K562 (cell line): ENCODE measurements at regions not wholly inside any gene's neighbourhood (a gene's known extent, or its start where the extent isn't known, plus 50 kb on each side); places are given as distances from the start of the nearest gene placed in this dataset.

Experiments
- BCL6 ChIP-seq: fragments of 250-450 bp; sonication (Bioruptor Pico); IDR thresholded peaks from 2 replicates; pipeline ENCODE4 v1.4.0; 2020
- CHD1 ChIP-seq: fragments of 200-600 bp; sonication (generic); IDR thresholded peaks from one replicate; pipeline ENCODE4 v1.6.1; 2012; ENCODE audit warnings: mild to moderate bottlenecking, moderate library complexity, low read length, inconsistent platforms
- DPF2 ChIP-seq: fragments of 450-650 bp; IDR thresholded peaks from 2 replicates; pipeline ENCODE4 v1.6.1; 2016
- FOSL1 ChIP-seq: fragments of 200-800 bp; sonication (Bioruptor generic); conservative IDR thresholded peaks from 2 replicates; pipeline ENCODE4 v1.6.1; 2016; ENCODE audit warnings: missing genetic modification characterization, missing compliant biosample characterization
- FOXP1 ChIP-seq: sonication (generic); formaldehyde crosslinking; IDR thresholded peaks from 2 replicates; pipeline ENCODE4 v1.8.0; 2022; ENCODE audit warnings: mild to moderate bottlenecking, missing genetic modification reagents
- ID3 ChIP-seq, 2 experiments: fragments of 250-450 bp in 1 of 2; fragments of 450-650 bp in 1 of 2; sonication (Bioruptor Pico) in 1 of 2; IDR thresholded peaks; 2 replicates each; pipeline versions ENCODE4 v1.6.1 to v1.8.0; 2016 to 2021; ENCODE audit warnings: mild to moderate bottlenecking in 2 of 2, moderate library complexity in 2 of 2, missing compliant biosample characterization in 1 of 2, missing genetic modification characterization in 1 of 2
- KLF10 ChIP-seq: fragments of 250-450 bp; sonication (Bioruptor Pico); IDR thresholded peaks from 2 replicates; pipeline ENCODE4 v1.6.1; 2021; ENCODE audit warnings: matching md5 sums
- MAFF ChIP-seq: IDR thresholded peaks from 2 replicates; pipeline ENCODE4 v1.6.1; 2012; ENCODE audit warnings: low read length, improper control_type of control experiment
- NR2C2 ChIP-seq, 2 experiments: fragments of 200-800 bp in 1 of 2; sonication (Bioruptor generic) in 1 of 2; sonication (generic) in 1 of 2; formaldehyde crosslinking in 1 of 2; IDR thresholded peaks; 2 replicates each; pipeline versions ENCODE4 v1.6.1 to v1.8.0; 2016 to 2022; ENCODE audit warnings: mild to moderate bottlenecking in 1 of 2, missing compliant biosample characterization in 1 of 2, missing genetic modification characterization in 1 of 2, missing genetic modification reagents in 1 of 2
- NR3C1 ChIP-seq: sonication (generic); formaldehyde crosslinking; IDR thresholded peaks from 2 replicates; pipeline ENCODE4 v1.8.1; 2022; ENCODE audit warnings: missing genetic modification reagents
- NRF1 ChIP-seq, 2 experiments: fragments of 450-650 bp; IDR thresholded peaks in 1 of 2; conservative IDR thresholded peaks in 1 of 2; 2 replicates each; pipeline ENCODE4 v1.6.1; 2014; ENCODE audit warnings: mild to moderate bottlenecking in 2 of 2
- SLC30A9 ChIP-seq: fragments of 250-450 bp; sonication (Bioruptor Pico); IDR thresholded peaks from 2 replicates; pipeline ENCODE4 v1.8.0; 2022; ENCODE audit warnings: mild to moderate bottlenecking, moderate library complexity
- ZNF133 ChIP-seq: fragments of 250-450 bp; sonication (Bioruptor Pico); IDR thresholded peaks from 2 replicates; pipeline ENCODE4 v1.4.0; 2020; ENCODE audit warnings: mild to moderate bottlenecking
- TF ChIP-seq, protein P1 (sequence below): sonication (generic); formaldehyde crosslinking; IDR thresholded peaks from 2 replicates; pipeline ENCODE4 v1.8.1; 2023; ENCODE audit warnings: mild to moderate bottlenecking, missing genetic modification reagents, moderate library complexity
- TF ChIP-seq, protein P2 (sequence below), 2 experiments: fragments of 450-650 bp; formaldehyde crosslinking in 1 of 2; IDR thresholded peaks; 2 replicates each; pipeline versions ENCODE4 v1.4.0 to v1.6.1; 2014 to 2020; ENCODE audit warnings: mild to moderate bottlenecking in 2 of 2, borderline replicate concordance in 1 of 2, low read depth in 1 of 2

DNA sequence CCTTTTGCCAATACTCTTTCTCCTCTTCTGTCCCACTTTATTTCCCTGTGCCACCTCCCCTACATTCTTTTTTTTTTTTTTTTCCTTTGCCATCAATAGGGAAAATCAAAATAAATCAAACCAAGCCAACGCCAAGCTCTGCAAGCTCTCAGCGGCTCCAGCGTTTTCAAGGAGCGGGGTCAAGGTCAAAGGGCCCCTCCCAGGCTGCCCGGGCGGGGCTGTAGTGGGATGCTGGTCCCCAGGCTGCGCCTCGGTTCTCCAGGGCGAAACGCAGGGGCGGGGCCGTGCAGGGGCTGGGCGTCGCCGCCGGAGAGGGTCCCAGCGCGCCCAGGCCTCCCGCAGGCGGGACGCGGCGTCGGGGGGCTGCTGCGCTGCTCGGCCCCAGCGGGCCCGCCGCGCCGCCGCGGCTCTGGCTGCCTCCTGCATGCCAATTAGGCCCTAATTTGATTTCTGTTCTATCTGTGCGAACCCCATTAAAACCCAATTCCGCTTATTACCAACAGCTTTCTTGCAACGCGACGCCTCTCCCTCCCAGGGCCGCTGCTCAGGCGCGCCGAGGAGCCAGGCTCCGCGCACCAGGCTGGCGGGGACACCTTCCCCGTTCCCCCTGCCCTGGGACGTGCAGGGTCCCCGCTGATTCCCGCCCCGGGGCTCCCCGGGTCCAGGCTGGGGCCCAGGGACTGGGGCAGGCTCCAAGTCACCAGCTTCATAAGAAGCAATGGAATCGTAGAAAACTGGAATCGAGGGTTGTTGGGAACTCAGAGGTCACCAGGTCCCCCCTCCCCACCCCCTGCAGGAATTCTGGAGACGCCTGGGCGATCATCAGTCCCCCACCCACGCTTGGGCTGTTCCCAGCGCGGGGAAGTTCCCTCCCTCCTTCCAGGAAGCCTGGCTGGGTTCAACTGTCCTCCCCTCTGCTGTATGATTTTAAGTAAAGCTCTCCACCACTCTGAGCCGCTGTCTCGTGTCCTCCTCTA, 50.7 kb upstream of the MAP1LC3B2 start (continued):
- TF ChIP-seq KLF10 (CRISPR knock-in tag) (no peak), NR3C1 (no peak), FOSL1 (no peak), BCL6 (CRISPR knock-in tag) (no peak), DPF2 (no peak), CHD1 (no peak), NRF1 (conservative IDR thresholded peaks at IDR 0.05 in 1 of 2, IDR thresholded peaks at IDR 0.05 in 1 of 2) (peak; percentile 58 to 67; a peak in 3 of 4 replicates), MAFF (no peak), ZNF133 (CRISPR knock-in tag) (no peak), FOXP1 (CRISPR knock-in tag) (no peak), NR2C2 (CRISPR knock-in tag; IDR thresholded peaks at IDR 0.05) (no peak), NR2C2 (tag; IDR thresholded peaks at IDR 0.05) (peak; percentile 65), ID3 (CRISPR knock-in tag; IDR thresholded peaks at IDR 0.05) (no peak), ID3 (tag; IDR thresholded peaks at IDR 0.05) (no peak), SLC30A9 (CRISPR knock-in tag) (no peak)
- TF ChIP-seq, protein P1, sequence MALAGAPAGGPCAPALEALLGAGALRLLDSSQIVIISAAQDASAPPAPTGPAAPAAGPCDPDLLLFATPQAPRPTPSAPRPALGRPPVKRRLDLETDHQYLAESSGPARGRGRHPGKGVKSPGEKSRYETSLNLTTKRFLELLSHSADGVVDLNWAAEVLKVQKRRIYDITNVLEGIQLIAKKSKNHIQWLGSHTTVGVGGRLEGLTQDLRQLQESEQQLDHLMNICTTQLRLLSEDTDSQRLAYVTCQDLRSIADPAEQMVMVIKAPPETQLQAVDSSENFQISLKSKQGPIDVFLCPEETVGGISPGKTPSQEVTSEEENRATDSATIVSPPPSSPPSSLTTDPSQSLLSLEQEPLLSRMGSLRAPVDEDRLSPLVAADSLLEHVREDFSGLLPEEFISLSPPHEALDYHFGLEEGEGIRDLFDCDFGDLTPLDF (CRISPR knock-in tag) = no peak
- TF ChIP-seq, protein P2, sequence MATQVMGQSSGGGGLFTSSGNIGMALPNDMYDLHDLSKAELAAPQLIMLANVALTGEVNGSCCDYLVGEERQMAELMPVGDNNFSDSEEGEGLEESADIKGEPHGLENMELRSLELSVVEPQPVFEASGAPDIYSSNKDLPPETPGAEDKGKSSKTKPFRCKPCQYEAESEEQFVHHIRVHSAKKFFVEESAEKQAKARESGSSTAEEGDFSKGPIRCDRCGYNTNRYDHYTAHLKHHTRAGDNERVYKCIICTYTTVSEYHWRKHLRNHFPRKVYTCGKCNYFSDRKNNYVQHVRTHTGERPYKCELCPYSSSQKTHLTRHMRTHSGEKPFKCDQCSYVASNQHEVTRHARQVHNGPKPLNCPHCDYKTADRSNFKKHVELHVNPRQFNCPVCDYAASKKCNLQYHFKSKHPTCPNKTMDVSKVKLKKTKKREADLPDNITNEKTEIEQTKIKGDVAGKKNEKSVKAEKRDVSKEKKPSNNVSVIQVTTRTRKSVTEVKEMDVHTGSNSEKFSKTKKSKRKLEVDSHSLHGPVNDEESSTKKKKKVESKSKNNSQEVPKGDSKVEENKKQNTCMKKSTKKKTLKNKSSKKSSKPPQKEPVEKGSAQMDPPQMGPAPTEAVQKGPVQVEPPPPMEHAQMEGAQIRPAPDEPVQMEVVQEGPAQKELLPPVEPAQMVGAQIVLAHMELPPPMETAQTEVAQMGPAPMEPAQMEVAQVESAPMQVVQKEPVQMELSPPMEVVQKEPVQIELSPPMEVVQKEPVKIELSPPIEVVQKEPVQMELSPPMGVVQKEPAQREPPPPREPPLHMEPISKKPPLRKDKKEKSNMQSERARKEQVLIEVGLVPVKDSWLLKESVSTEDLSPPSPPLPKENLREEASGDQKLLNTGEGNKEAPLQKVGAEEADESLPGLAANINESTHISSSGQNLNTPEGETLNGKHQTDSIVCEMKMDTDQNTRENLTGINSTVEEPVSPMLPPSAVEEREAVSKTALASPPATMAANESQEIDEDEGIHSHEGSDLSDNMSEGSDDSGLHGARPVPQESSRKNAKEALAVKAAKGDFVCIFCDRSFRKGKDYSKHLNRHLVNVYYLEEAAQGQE (IDR thresholded peaks at IDR 0.05; ENCODE audit: borderline replicate concordance) = no peak
- TF ChIP-seq, protein P2 (CRISPR knock-in tag; IDR thresholded peaks at IDR 0.05; ENCODE audit: low read depth) = no peak
